Activated CD4-positive, alpha-beta T cell treated with anti-CD3 and anti-CD28 coated beads, Interleukin-2, amount 50 U/mL, for 1 hour (primary cell): ENCODE measurements at regions not wholly inside any gene's neighbourhood (a gene's known extent, or its start where the extent isn't known, plus 50 kb on each side); places are given as distances from the start of the nearest gene placed in this dataset.

ENCODE experiments used
- DNase-seq: peaks from one replicate; pipeline ENCODE4 v3.0.0-alpha.2; 2020

DNA sequence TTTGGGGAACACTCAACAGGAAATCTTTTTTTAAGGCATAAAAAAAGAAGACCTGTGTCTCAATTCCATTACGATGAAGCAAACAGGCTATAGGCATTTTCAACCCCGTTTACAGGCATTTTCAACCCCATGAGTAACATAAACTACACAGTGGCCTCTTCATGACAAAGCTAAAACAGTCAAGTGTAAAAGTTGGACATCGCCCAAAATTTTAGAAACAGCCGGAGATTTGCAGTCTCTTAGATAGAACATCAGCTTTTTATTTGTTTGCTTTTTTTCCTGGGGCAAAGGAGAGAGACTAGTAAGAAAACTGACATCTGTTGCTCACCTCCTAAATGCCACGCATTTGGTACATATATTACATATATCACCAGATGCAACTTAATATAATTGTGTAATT lies 173.7 kb downstream of the CMPK2 start:
- no peak for DNase-seq

DNA sequence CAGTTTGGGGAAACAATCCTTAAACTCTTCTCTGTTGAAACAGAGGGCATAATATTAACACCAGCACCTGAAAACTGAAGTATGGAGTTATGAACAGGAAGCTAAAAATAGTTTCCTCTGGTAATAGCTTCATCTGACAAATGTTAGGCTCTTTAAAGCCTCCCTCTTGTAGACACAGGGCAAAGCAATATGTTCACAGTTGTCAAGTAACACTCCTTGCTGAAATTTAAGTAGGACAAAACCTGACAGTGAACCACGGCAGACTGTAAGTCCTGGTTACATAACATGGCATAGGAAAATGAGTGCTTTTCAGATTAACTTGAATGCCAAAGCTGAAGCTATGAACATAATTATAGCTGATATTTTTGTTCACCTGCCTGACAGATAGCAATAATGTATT lies 172.9 kb downstream of the CMPK2 start:
- DNase-seq = no peak

DNA sequence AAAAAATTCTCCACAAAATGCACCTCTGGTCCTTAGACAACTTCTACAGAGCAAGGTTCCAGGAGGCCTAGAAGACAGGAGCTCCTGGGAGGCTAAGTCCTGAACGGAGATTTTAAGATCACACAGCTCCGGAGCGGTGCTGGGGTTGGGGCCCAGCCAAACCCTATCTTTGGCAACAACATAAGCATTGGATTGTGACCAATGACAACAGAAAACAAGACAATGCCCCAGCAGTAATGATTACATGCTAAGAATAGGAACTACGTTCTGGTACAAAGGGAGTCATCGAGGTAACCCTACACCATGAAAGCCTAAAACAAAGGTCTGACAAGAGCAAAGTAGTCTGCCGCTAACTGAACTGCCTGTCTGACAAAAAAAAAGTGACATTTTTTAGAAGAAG lies 171.2 kb downstream of the CMPK2 start:
- no peak for DNase-seq

DNA sequence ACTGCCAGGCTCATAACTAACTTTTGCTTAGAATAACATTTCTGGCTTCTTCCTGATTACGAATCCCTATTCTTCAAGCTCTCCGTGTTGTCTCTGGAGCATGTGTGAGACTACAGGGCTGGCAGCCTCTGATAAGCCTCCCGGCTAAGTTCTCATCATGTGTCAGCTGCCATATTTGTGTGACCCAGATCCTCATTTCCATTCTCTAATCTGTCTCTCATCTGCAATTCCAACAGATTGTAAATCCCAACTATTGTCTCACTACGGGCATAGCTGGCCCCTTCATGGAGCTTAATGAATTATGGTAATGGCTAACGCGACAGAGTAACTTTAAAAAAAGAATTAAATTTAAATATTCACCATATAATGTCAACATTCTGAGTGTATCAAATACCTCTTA lies 165.4 kb downstream of the CMPK2 start:
- no peak for DNase-seq

DNA sequence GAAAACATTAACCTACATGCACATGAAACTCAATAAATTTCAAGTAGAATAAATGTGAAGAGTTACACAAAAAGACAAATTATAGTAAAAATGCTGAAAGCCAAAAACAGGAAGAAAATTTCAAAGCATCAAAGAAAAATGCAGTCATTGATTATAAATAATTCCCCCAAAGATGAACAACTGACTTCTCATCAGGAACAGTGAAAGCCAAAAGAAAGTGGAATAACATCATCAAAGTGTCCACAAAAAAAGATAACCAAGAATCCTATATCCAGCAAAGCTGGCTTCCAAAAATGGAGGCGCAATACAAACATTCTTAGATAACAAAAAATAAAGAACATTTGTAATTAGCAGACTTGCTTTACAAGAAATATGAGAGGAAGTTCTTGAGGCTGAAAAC lies 161.6 kb downstream of the CMPK2 start:
- DNase-seq = no peak

DNA sequence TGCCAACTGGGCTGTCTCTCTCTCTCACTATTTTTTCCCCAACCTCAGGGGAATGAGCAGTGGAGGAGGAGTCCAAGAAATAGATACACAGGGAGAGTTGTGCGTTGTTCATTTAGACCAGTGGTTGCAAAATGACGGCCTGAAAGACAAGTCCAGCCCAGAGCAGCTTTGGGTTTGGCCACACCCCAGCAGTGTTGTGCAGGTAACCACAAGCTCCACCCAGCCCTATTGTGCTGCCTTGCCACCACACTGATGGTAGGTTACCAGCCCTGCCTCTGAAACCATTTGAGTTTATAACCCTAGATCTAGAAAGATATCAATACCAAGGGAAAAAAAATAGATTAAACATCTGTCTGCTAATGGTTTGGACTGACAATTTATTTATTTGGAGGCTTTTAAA lies 144.3 kb downstream of the CMPK2 start:
- no peak for DNase-seq

DNA sequence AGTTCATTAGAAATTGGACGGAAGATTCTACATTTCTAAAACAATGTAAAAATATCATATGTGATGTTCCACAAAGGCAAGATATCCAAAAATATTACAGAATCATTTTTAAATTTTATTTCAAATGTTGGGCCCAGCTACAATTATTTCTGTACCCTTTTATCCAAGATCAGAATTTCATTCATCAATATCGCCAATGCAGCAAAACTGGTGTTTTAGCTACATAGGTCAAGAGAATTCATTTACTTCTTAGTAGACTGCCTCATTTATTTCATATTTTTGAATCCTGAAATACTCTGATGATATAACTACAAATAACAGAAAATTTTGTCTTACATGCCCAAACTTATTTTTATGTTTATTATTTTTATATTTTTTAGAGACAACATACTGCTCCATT lies 143.1 kb downstream of the CMPK2 start:
- no peak for DNase-seq

DNA sequence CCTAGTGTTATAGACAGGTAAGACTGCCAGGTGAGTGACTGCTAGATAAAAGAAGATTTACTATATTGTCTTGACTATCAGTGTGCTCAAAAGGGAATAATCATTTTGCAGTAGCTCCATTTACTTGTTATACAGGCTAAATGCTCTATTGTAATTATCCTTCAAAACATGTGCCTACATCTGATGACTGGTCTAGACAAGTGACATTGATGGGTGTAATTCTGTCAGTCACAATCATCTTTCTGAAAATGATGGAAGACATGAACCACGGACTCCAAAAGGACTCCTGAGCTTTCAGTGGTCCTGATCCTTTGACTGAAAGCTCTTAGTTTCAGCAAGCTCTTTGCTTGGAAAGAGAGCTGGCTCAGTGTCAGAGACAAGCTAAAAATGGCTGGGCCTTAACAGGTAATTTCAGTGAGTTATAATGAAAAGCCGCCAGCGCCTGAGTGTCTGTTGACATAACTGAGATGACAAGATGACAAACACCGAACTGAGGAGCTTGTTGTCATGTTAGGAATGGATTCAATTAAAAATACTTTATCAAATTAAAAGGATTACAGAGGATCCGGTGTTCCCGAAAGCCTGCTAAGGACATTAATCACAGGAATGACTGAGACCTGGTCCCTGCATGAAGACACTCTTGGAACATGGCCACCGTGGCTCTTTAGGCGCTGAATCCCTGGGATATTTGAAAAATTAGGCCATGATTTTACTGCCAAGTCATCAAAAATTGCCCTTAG lies 141.7 kb downstream of the CMPK2 start:
- DNase-seq = no peak

DNA sequence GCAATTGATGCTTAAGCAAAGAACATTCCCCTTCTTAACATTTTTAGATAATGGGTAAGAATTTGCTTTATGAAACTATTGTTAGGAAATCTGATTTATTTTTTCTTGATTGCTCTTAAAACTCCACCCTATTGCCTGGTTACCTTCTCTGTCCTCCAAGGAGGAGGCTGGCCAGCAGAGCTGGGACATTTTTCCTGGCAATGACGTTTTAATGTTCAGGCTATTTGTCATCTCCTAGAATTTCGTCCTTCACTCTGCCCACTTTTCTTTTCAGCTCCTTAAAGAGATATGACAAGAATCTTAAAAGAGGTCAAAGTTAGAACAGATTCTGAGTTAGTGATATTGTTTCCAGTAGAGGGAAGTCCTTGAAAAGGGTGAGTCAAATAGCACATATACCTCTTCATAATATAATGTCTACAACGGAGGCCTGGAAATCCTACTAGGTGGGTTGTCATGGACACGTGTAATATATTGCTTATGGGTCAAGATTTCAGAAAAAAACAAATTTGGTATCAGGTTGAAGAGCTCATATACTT lies 141.0 kb downstream of the CMPK2 start:
- no peak for DNase-seq

DNA sequence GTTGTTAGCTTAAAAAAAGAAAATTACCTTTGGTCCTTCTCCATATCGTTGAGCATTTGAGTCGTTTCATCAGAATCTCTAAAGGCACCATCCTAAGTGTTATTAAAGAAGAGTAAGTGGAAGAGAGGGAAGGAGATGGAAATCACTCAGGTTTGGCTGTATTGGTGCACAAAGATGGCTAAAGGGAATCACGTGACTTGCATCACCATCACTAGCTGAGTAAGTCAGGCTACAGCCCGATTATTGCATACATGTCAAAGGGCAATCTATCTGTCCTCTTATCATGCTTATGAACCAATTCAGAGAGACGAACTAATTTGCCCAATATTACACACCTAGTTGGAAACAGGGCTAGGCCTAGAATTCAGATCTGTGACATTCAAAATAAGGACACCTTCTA lies 137.6 kb downstream of the CMPK2 start:
- DNase-seq = no peak

DNA sequence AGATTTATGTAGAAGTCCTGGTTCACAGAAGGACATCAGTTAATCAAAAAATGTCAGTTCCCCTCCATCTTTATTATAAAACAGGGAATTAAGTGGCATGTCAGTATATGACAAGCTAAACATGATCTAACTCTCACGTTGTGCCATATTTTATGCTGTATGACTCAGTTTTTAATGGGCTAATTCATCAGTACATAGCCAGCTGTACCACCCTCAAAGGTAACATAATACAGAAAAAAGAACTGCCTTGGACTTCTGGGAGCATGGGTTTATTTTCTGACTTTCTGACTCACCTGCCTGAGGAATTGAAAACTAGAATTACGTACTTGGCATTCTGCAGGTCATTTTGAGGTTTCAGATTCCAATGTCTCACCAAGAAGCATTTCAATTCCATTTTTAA lies 135.7 kb downstream of the CMPK2 start:
- no peak for DNase-seq

DNA sequence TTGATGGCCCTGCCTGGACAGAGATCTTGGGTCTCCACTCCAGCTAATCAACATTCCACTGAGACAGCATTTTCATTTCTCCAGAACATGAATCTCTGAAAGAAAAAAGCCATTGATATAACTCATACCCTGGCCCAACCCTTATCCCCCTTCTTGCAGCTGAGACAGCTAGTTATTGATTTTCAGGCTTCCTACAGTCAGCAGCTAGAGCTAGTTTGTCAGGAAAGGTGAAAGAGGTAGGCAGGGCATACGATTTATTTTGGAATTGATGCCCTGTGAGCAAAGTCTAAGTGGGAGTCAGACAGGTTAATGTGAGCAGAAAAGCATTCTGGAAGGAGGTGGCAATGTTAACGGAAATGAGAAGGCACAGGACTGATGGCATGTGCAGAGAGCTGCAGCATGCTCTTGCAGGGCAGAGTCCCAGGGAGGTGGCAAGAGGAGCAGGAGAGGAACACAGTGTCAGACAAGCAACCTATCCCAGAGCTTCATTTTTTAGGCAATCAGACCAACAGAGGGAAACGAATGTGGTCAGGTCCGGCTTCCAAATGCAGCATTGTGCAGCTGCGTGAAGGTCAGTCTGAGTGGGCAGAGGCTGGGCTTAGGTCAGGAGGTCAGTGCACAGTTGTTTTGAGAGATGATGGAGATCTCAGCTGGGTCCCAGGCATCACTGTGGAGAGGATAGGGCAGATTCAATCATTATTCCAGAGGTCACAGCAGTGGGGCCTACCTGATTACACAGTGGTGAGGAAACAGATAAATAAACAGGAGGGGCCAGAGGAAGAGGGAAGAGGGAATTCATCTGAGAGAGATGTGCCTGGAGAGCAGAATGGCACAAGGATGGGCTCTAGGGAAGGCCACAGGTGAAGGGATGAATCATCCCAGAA lies 134.8 kb downstream of the CMPK2 start:
- no peak for DNase-seq

DNA sequence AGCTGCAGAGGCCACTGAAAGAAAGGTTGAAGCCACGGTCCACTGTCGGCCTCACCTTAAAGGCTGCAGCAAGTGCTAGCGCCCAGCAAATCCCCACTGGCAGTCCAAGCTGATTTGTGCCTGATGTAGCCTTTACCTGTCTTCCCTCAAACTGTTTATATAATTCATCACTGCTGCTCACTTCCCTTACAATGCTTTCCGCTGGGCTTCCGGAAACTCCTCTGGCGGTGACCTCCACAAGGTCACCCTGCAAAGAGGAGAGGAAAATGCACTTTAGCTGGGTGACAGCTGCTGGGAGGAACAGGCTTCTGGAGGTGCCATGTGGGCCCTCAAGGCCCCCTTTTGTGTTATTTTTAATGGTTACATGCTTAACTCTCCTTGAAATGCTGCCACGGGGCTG lies 126.2 kb downstream of the CMPK2 start:
- DNase-seq = no peak

DNA sequence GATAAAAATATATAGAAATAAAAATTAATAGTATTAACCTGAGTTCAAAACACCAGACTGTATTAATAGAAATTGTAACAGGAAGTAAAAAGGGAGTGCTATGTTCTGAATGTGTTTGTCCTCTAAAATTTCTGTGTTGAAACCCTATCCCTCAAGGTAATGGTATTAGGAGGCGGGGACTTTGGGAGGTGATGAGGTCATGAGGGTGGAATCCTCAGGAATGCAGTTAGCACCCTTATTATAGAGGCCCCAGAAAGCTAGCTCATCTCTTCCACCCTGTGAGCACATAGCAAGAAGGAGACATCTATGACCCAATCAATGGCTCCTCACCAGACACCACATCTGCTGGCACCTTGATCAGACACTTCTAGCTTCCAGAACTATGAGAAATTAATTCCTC lies 124.5 kb downstream of the CMPK2 start:
- DNase-seq = no peak

DNA sequence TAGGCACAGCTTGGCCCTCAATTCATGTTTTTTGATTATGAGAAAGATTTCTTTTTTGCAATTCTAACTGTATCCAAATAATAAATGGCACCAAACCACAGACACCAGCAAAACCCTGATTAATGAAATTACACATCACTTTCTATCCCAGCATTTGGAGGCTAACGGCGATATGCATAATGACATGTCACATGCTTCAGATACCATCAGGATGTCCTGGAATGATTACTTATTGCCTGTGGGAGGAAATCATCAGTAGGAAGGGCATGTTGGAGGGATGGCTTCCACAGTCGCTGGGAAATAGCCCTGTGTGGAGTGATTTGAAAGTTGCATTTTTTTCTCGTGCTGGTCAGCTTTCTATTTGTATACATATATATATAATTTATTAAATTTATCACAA lies 121.7 kb downstream of the CMPK2 start:
- DNase-seq = no peak

DNA sequence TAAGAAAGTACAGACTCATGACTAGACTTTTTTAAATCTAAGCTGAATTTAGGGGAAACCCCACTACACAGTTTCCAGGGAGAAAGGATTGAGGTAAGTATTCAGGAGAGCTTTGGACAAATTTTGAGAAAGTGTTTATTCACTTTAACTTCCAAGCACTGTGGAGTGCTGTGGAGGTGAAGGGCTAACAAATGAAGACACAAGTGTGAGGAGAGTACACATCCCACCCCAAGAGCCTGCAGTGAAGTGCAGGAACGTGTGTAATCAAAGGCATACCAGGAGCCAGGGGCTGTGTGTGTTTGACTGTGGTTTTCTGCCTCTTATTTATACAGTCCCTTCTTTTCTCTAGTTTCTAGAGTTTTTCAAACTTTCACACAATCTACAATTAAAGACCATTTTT lies 118.3 kb downstream of the CMPK2 start:
- DNase-seq = no peak

DNA sequence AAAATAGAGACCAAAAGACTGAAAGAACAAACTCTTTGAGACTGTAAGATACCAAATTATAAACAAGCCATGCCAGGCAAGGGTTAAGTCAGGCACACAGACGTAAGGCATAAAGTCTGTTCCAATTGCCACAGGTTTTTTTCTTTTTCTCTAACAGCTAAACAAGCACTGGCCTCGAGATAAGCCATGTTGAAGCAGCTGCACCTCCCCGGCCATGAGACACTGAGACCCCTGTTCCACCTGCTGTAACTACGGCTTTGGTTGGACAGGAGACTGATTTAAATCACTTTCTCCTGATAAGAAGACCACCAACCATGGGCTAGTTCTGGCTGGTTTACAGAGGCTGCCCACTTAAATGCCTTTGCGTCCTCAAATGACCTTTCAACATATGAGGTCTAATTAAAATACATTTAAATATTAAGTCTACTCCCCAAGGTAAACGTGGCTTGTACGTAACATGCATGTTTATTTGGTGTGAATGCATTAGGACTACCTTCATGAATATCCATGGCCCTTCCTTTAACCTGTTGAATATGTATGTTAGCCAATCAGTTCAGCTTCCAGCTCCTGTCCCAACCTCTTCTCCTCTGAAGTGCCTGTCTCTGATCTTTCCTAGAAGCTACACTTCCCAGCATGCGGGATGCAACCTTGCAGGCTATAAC lies 117.2 kb downstream of the CMPK2 start:
- no peak for DNase-seq

DNA sequence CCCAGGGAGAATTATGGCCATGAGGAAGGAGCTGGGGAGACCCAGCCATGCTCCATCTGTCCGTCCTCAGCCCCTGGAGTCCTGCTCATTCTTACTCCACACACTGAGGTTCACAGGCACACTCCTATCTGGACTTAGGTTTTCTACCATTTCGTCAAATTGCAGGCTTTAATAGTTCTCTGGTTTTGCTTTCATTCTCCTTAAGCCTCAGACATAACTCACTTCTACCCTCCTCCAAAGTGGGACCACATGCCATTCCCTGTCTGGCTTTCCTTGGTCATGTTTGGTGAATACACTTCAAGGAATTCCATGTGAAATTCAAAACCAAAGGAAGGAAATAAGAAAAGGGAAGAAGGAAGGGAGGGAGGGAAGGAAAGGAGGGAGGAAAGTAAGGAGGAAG lies 115.7 kb downstream of the CMPK2 start:
- no peak for DNase-seq

DNA sequence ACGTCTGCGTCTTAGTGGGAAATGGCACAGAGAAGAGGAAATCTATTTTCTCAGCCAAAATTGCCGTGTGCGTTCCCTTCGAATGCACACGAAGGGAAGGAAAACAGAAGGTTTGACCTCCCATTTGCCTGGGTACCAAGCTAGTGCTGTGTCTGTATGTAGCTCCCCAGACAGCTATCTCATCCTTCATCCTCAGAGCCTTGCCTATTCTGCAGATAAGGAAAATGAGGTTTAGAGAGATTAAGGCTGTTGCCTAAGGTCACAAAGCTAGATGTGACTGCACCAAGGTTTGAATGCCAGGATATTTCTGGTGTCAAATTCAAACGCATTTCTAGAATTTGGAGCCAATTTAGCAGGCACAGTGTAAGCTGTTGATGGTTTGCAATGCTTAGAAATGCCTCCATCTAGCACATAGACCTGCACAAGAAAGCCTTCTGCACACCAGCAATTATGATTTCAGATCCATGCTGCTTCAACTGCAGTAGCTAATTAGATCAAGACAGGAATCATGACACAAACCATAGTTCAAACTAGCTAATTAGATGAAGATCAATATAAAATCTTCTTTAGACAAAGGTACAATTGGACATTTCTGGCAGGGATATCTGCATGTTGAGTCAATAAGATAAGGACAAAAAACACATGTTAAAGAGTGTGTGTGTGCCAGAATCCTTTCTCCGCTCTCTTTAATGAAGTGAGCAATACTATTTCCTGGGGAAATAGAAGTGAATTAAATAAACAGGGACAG lies 115.1 kb downstream of the CMPK2 start:
- no peak for DNase-seq

DNA sequence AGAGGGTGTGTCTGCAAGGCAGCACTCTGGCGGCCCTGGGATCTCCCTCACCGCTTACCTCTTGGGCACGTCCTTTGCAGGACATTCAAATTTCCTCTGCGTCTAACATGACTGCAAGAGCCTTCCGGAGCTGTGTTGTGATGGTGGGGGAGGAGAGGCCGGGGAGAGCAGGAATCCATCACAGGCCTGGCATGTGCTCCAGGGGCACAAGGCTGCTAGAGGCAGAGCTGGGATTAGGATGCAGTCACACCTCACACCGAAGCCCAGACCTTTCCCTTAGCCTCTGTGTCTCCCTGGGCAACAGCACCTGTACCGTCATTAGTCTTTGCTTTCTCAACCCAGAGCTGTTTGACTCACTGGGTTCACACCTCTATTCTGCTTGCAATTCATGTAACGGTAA lies 111.3 kb downstream of the CMPK2 start:
- no peak for DNase-seq

DNA sequence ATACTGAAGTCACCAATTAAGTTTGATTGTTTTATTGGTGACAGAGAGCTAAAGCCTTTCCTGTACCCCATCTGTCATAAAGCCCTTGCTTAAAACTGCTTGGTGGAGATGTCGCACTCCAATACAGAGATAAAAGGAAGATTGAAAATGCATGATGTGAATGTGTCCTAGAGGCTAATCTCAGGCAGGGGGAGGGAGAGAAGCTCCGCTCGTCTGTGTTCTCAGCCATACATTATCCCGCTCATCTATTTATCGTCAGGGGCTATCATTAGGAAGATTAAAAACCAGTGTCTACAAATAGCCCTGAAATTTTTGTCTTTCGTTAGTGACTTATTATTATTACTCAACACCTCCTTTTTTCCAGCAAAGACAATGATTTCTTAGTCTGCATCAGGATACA lies 110.3 kb downstream of the CMPK2 start:
- no peak for DNase-seq

DNA sequence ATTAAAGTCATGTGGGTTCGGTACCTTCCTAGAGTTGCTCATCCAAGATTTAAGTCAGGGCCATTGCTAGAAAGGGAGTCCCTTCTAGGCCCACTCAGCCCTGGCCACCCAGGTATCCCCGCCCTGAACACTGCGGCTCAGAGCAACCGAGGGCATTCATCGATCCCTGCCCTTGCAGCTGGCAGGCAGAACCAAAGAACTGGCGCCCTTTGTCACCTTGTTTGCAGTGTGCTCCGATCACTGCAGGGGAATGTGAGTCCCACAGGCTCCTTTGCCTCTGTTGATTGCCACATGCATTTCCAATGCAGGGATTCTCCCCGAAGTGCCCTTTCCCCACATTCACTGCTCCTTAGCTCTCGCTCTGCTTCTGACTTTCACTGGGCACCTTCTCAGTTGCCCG lies 108.5 kb downstream of the CMPK2 start:
- no peak for DNase-seq

DNA sequence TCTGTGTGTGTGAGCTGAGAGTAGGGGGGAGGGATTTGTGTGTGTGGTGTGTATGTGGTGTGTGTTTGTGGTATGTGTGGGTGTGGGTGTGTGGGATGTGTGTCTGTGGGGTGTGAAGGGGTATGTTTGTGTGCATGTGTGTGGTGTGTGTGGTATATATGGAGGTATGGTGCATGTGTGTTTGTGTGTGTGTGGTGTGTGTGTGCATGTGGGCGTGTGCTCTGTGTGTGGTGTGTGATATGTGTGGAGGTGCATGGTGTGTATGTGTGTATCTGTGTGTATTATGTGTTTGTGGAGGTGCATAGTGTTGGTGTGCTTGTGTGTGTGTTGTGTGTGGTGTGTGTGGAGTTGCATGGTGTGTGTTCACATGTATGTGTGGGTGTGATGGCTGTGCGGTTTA lies 106.0 kb downstream of the CMPK2 start:
- DNase-seq = no peak
